ENCODE measurements at regions not wholly inside any gene's neighbourhood (a gene's known extent, or its start where the extent isn't known, plus 50 kb on each side); places are given as distances from the start of the nearest gene placed in this dataset.

DNA sequence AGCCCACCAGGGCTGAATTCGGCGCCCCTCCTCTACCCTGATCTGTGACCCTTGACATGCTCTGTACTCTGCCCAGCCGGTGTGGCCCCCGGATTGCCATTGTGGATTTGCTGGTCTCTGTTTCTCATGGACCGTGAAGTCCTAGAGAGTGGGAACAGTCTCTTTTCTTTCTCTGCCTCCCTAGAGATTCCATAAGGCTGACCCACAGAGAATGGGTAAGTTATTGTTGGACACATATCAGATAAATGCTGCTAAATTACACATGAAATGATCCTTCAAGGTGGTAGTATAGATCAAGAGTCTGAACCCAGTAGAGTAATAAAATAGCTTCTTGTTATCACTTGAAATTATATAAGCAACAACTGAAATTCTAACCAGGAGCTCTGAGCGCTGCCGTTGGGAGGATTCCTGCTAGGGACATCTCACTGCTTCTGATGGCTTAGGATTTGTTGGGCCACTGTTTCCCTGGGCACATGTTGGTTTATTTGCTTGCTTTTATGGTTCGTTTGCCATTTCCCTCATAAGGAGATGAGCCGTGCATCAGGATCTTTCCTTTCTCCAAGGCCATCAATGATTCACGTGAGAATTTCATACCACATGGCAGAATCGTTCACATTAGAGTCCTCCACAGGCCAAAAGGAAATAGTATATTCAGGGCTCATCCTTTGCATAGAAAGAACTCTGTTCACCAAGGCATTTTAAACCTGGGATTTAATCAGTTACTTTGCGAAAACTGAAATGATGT lies 111.9 kb downstream of the ZBTB18 start:
- H3K27ac Mint-ChIP-seq: no peak overlapping the region
- H3K4me3 Mint-ChIP-seq: no peak overlapping the region
- ChIA-PET POLR2A (no interaction called here), CTCF (no interaction called here)
- no peaks in the 10 kb centered on the region for H3K27me3 Mint-ChIP-seq
- H3K9me3 Mint-ChIP-seq: no peaks in the 10 kb centered on the region
- H3K4me1 Mint-ChIP-seq: no peaks in the 10 kb centered on the region
- no peaks in the 10 kb centered on the region for H3K36me3 Mint-ChIP-seq (ENCODE audit: low read depth)
- no peak for DNase-seq

DNA sequence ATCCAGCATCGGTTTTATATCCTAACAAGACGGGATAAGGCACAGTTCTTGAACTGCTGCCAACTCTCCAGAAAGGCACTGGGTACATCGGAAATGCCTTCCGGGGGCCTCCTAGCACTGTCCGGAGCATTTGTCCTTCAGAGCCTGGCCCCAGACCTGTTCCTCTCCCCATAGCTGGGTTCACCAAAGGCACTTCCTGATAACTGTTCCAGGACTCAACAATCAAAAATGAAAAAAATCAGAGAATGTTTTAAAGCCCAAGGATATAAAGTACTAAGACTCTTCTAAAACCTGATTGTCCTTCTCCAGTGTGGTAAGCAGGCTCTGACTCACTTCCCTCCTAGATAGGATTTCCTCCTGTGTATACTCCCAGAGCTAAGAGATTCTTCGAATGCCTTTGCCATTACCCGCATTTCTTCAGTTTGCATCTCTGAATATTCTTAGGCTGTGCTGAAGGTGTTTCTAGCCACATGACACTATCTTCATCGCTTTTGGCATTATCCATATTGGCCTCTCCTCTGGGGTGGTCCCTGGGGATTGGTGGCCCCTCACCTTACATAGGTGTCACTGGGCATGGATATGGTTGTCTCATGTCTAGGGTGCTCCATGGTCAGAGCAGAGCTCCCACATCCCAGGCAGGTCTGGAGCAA lies 112.9 kb downstream of the ZBTB18 start:
- DNase-seq: no peak
- Mint-ChIP-seq H3K36me3 (ENCODE audit: low read depth) (no peaks in the 10 kb centered on the region), H3K27me3 (no peaks in the 10 kb centered on the region), H3K4me3 (no peak overlapping the region), H3K9me3 (no peaks in the 10 kb centered on the region), H3K4me1 (no peaks in the 10 kb centered on the region), H3K27ac (no peak overlapping the region)
- ChIA-PET CTCF (no interaction called here), POLR2A (no interaction called here)

DNA sequence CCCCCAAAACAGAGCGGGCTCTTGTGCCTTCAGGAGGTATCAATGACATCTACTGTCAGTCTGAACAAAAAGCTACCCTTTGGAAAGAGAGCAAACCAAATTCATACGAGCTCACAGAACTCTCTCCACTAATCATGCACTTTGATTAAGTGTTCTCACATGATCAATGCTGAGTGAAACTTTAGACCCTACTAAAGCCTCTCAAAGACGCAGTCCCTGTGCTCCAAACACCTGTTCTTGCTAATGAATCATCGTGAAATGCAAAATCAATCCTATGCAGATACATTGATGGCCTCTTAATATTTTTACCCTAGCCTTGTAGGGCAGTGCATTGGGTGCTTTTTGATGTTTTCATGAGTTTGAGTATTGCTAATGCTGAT lies 113.4 kb downstream of the ZBTB18 start:
- no peaks in the 10 kb centered on the region for H3K27me3 Mint-ChIP-seq
- no peak for DNase-seq
- no peaks in the 10 kb centered on the region for H3K36me3 Mint-ChIP-seq (ENCODE audit: low read depth)
- no peaks in the 10 kb centered on the region for H3K9me3 Mint-ChIP-seq
- H3K4me3 Mint-ChIP-seq: no peak overlapping the region
- POLR2A ChIA-PET: no interaction called here
- CTCF ChIA-PET: no interaction called here
- no peaks in the 10 kb centered on the region for H3K4me1 Mint-ChIP-seq
- H3K27ac Mint-ChIP-seq: no peak overlapping the region

- Mint-ChIP-seq H3K27ac (no peak overlapping the region), H3K4me1 (no peaks in the 10 kb centered on the region), H3K9me3 (no peaks in the 10 kb centered on the region), H3K4me3 (no peak overlapping the region), H3K36me3 (ENCODE audit: low read depth) (no peaks in the 10 kb centered on the region), H3K27me3 (no peaks in the 10 kb centered on the region)
- POLR2A ChIA-PET: no interaction called here
- no peak for DNase-seq
- CTCF ChIA-PET: no interaction called here
Observed at GRCh38 chr1:244165021-244165420, 113.9 kb downstream of the ZBTB18 start.

- H3K4me3 Mint-ChIP-seq: no peak overlapping the region
Observed at GRCh38 chr1:244165701-244166100, 114.6 kb downstream of the ZBTB18 start.

GRCh38 chr1:244171241-244171985 lies 120.3 kb downstream of the ZBTB18 start:
- Mint-ChIP-seq H3K4me3 (no peak overlapping the region), H3K36me3 (ENCODE audit: low read depth) (no peaks in the 10 kb centered on the region), H3K27me3 (no peaks in the 10 kb centered on the region), H3K4me1 (no peaks in the 10 kb centered on the region), H3K27ac (no peak overlapping the region), H3K9me3 (no peaks in the 10 kb centered on the region)
- no peak for DNase-seq
- ChIA-PET POLR2A (no interaction called here), CTCF (no interaction called here)

More at GRCh38 chr1:244165701-244166100, 114.6 kb downstream of the ZBTB18 start:
- ChIA-PET POLR2A (no interaction called here), CTCF (no interaction called here)
- Mint-ChIP-seq H3K9me3 (no peaks in the 10 kb centered on the region), H3K4me1 (no peaks in the 10 kb centered on the region), H3K27ac (no peak overlapping the region), H3K36me3 (ENCODE audit: low read depth) (no peaks in the 10 kb centered on the region), H3K27me3 (no peaks in the 10 kb centered on the region)
- no peak for DNase-seq

DNA sequence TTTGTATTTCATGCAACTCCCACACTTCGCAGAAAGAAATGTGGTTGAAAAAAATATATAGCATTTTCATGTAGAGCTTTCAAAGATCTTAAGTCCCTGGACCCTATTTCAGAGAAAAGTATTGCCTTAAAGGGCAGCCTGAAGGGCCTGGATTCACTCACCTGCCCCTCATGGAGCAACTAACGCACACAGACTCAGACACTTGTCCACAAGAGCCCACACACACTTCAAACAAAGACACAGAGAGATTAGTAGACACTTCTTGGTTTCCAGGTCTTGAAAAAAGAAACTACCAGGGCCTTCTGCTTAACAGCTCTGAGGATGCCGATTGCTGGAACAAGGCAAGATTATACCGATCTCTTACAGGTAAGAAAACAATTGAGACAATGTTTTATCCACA lies 122.2 kb downstream of the ZBTB18 start:
- DNase-seq: no peak
- Mint-ChIP-seq H3K36me3 (ENCODE audit: low read depth) (no peaks in the 10 kb centered on the region), H3K4me3 (no peak overlapping the region), H3K4me1 (no peaks in the 10 kb centered on the region), H3K9me3 (no peaks in the 10 kb centered on the region), H3K27me3 (no peaks in the 10 kb centered on the region), H3K27ac (no peak overlapping the region)
- ChIA-PET POLR2A (no interaction called here), CTCF (no interaction called here)

- no peak for DNase-seq
- no peaks in the 10 kb centered on the region for H3K9me3 Mint-ChIP-seq
- no peaks in the 10 kb centered on the region for H3K36me3 Mint-ChIP-seq (ENCODE audit: low read depth)
- H3K27ac Mint-ChIP-seq: no peak overlapping the region
- no peak overlapping the region for H3K4me3 Mint-ChIP-seq
- ChIA-PET CTCF (no interaction called here), POLR2A (no interaction called here)
- no peaks in the 10 kb centered on the region for H3K27me3 Mint-ChIP-seq
- no peaks in the 10 kb centered on the region for H3K4me1 Mint-ChIP-seq
Observed at GRCh38 chr1:244173769-244174168, 122.7 kb downstream of the ZBTB18 start.

GRCh38 chr1:244174922-244175521 lies 123.9 kb downstream of the ZBTB18 start:
- Mint-ChIP-seq H3K4me1 (no peaks in the 10 kb centered on the region), H3K27ac (no peak overlapping the region), H3K9me3 (no peaks in the 10 kb centered on the region), H3K4me3 (no peak overlapping the region), H3K27me3 (no peaks in the 10 kb centered on the region), H3K36me3 (ENCODE audit: low read depth) (no peaks in the 10 kb centered on the region)
- POLR2A ChIA-PET: no interaction called here
- CTCF ChIA-PET: no interaction called here
- DNase-seq: no peak

DNA sequence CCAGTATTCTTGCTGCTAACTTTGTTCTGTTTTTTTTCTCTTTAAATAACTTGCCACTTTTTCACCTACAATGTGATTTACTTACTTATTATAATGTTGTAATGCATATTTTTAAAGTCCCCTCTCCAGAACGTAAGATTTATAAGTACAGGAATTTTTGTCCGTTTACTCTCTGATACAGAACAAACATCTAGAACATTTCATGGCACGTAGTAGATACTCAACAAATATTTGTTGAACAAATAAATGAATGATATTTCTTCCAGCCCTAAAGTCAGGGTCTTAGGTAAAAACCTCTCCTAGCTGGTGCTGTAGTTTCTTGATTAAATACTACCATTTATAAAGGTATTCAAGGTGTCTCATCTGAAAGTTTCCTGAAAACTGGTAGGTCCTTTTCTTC lies 125.1 kb downstream of the ZBTB18 start:
- Mint-ChIP-seq H3K27me3 (no peaks in the 10 kb centered on the region), H3K36me3 (ENCODE audit: low read depth) (no peaks in the 10 kb centered on the region), H3K27ac (no peak overlapping the region), H3K4me1 (no peaks in the 10 kb centered on the region), H3K9me3 (no peaks in the 10 kb centered on the region), H3K4me3 (no peak overlapping the region)
- ChIA-PET CTCF (no interaction called here), POLR2A (no interaction called here)
- DNase-seq: no peak

DNA sequence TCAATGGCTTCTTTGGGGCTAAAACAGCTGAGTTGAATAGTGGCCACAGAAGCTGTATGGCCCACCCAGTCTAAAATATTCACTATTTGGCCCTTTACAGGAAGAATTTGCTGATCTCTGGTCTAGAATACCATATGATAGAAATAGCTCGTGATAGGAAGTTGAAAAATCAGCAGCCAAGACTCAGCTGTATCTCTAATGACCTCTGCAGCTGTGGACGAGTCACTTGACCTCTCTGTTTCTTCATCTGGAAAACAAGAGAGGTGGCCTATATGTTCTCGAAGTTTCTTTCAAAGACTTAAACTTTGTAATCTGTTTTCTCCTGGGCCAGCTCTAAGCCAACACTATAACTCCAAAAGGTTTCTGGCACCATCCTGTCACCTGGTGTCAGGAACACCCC lies 129.2 kb downstream of the ZBTB18 start:
- POLR2A ChIA-PET: no interaction called here

DNA sequence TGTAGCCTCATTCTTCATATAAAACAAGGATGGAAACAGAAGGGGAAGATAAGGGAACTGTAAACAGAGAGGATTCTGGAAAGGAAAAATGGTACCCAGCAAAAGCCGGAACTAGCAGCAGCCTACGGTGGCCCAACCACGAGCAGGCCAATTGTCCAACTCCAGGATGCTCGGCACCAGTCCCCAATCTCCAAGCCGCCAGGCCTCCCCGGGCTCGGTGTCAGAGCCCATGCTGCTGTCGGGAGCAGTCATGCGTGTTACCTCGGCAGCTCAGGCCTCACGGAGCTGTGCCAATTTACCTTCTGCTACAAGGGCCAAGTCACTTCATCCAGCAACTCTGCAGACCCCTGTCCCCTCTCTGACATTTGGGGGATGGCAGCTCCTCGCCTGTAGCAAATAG lies 130.8 kb downstream of the ZBTB18 start:
- H3K4me3 Mint-ChIP-seq: no peak overlapping the region
- DNase-seq: no peak
- no peaks in the 10 kb centered on the region for H3K36me3 Mint-ChIP-seq (ENCODE audit: low read depth)
- no peaks in the 10 kb centered on the region for H3K27me3 Mint-ChIP-seq
- H3K9me3 Mint-ChIP-seq: no peaks in the 10 kb centered on the region
- no peak overlapping the region for H3K27ac Mint-ChIP-seq
- ChIA-PET CTCF (no interaction called here), POLR2A (no interaction called here)
- no peaks in the 10 kb centered on the region for H3K4me1 Mint-ChIP-seq

More for the DNA sequence above, 129.2 kb downstream of the ZBTB18 start:
- Mint-ChIP-seq H3K9me3 (no peaks in the 10 kb centered on the region), H3K4me3 (no peak overlapping the region), H3K27ac (no peak overlapping the region), H3K27me3 (no peaks in the 10 kb centered on the region), H3K36me3 (ENCODE audit: low read depth) (no peaks in the 10 kb centered on the region), H3K4me1 (no peaks in the 10 kb centered on the region)
- CTCF ChIA-PET: no interaction called here
- no peak for DNase-seq

DNA sequence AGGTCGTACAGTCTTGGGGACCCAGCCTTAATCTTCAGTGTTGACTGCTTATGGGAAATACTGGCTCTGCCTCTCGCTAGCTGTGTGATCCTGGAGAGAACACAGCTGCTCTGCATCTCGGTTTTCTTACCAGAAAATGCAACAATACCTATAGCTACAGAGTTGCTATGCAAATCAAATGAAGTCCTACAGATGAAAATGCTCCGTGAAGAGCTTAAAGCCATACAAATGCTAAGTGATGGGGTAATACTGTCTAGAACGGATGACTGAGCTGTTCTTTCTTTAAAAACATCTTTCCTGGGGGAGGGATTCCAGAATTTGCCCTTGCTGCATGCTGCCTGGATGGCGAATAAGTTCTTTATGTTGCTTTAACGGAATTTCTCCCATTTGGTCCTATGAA lies 132.0 kb downstream of the ZBTB18 start:
- no peaks in the 10 kb centered on the region for H3K9me3 Mint-ChIP-seq
- H3K4me3 Mint-ChIP-seq: no peak overlapping the region
- DNase-seq: no peak
- no peaks in the 10 kb centered on the region for H3K4me1 Mint-ChIP-seq
- no peak overlapping the region for H3K27ac Mint-ChIP-seq
- no peaks in the 10 kb centered on the region for H3K36me3 Mint-ChIP-seq (ENCODE audit: low read depth)
- POLR2A ChIA-PET: no interaction called here
- CTCF ChIA-PET: no interaction called here
- no peaks in the 10 kb centered on the region for H3K27me3 Mint-ChIP-seq
